Liver (tissue), 8 donors: ENCODE measurements at regions not wholly inside any gene's neighbourhood (a gene's known extent, or its start where the extent isn't known, plus 50 kb on each side); places are given as distances from the start of the nearest gene placed in this dataset.

ENCODE experiments used
- DNase-seq: peaks from one replicate; pipeline ENCODE4 v3.0.0-alpha.2; 2017; ENCODE audit warnings: low spot score
- H3K27ac ChIP-seq, 2 donors: one replicate each; pipeline ENCODE4 v1.7.0; 2013; ENCODE audit warnings: inconsistent platforms in 2 of 2, low read length in 2 of 2, control low read depth in 1 of 2, low read depth in 1 of 2, mild to moderate bottlenecking in 1 of 2
- H3K27me3 ChIP-seq, 4 donors: one replicate each; pipeline versions ENCODE4 v1.6.1 to v1.7.0; 2013; ENCODE audit warnings: low read length in 3 of 4, inconsistent platforms in 1 of 4, mild to moderate bottlenecking in 1 of 4, moderate library complexity in 1 of 4; ENCODE audit not compliant: control insufficient read depth in 4 of 4, insufficient read depth in 4 of 4
- H3K36me3 ChIP-seq, 4 donors: one replicate each; pipeline versions ENCODE4 v1.6.1 to v1.7.0; 2013; ENCODE audit warnings: low read length in 3 of 4, mild to moderate bottlenecking in 3 of 4, low read depth in 1 of 4, moderate library complexity in 1 of 4; ENCODE audit not compliant: control insufficient read depth in 4 of 4, insufficient read depth in 3 of 4
- H3K4me1 ChIP-seq, 4 donors: one replicate each; pipeline versions ENCODE4 v1.6.1 to v1.7.0; 2013; ENCODE audit warnings: low read length in 3 of 4, mild to moderate bottlenecking in 3 of 4, moderate library complexity in 1 of 4; ENCODE audit not compliant: control insufficient read depth in 4 of 4, insufficient read depth in 4 of 4
- H3K4me3 ChIP-seq, 3 donors: one replicate each; pipeline versions ENCODE4 v1.6.1 to v1.7.0; 2013; ENCODE audit warnings: low read length in 3 of 3, control low read depth in 1 of 3, low read depth in 1 of 3, mild to moderate bottlenecking in 1 of 3
- H3K9ac ChIP-seq, 2 donors: one replicate each; pipeline ENCODE4 v1.7.0; 2013; ENCODE audit warnings: low read length in 2 of 2, mild to moderate bottlenecking in 2 of 2, moderate library complexity in 2 of 2, control low read depth in 1 of 2, low read depth in 1 of 2
- H3K9me3 ChIP-seq, 4 donors: one replicate each; pipeline versions ENCODE4 v1.6.1 to v1.7.0; 2013; ENCODE audit warnings: low read length in 3 of 4; ENCODE audit not compliant: control insufficient read depth in 4 of 4
- EGR1 ChIP-seq, 2 donors: IDR thresholded peaks; 2 replicates each; pipeline ENCODE4 v1.6.1; 2016 to 2018; ENCODE audit warnings: antibody characterized with exemption in 2 of 2, low read depth in 2 of 2
- FOXA1 ChIP-seq: IDR thresholded peaks from 2 replicates; pipeline ENCODE4 v1.6.1; 2016; ENCODE audit warnings: antibody characterized with exemption
- FOXA2 ChIP-seq: IDR thresholded peaks from 2 replicates; pipeline ENCODE4 v1.6.1; 2016; ENCODE audit warnings: antibody characterized with exemption
- GABPA ChIP-seq, 2 donors: IDR thresholded peaks in 1 of 2; conservative IDR thresholded peaks in 1 of 2; 2 replicates each; pipeline ENCODE4 v1.6.1; 2016; ENCODE audit warnings: antibody characterized with exemption in 2 of 2, mild to moderate bottlenecking in 1 of 2, moderate library complexity in 1 of 2
- HNF4A ChIP-seq, 2 donors: conservative IDR thresholded peaks; 2 replicates each; pipeline ENCODE4 v1.6.1; 2016; ENCODE audit warnings: antibody characterized with exemption in 2 of 2, mild to moderate bottlenecking in 2 of 2
- HNF4G ChIP-seq: IDR thresholded peaks from 2 replicates; pipeline ENCODE4 v1.6.1; 2016; ENCODE audit warnings: antibody characterized with exemption
- JUND ChIP-seq, 2 donors: IDR thresholded peaks; 2 replicates each; pipeline ENCODE4 v1.6.1; 2016; ENCODE audit warnings: antibody characterized with exemption in 2 of 2
- NR2F2 ChIP-seq: IDR thresholded peaks from 2 replicates; pipeline ENCODE4 v1.6.1; 2016; ENCODE audit warnings: antibody characterized with exemption
- RAD21 ChIP-seq, 2 donors: IDR thresholded peaks; 2 replicates each; pipeline ENCODE4 v1.6.1; 2016; ENCODE audit warnings: antibody characterized with exemption in 2 of 2, mild to moderate bottlenecking in 2 of 2
- RXRA ChIP-seq, 2 donors: IDR thresholded peaks; 2 replicates each; pipeline ENCODE4 v1.6.1; 2017 to 2018; ENCODE audit warnings: antibody characterized with exemption in 2 of 2, mild to moderate bottlenecking in 1 of 2
- SP1 ChIP-seq: IDR thresholded peaks from 2 replicates; pipeline ENCODE4 v1.6.1; 2018; ENCODE audit warnings: antibody characterized with exemption, mild to moderate bottlenecking
- TAF1 ChIP-seq: conservative IDR thresholded peaks from 2 replicates; pipeline ENCODE4 v1.6.1; 2016; ENCODE audit warnings: antibody characterized with exemption, mild to moderate bottlenecking
- YY1 ChIP-seq: IDR thresholded peaks from 2 replicates; pipeline ENCODE4 v1.6.1; 2016; ENCODE audit warnings: antibody characterized with exemption, mild to moderate bottlenecking
- WGBS: extraction: QIAGEN DNeasy Blood & Tissue Kit; methylation state at CpG from one replicate; pipeline ENCODE4 v1.1.7; 2013; 5-methylcytosine and 5-hydroxymethylcytosine counted together
- TF ChIP-seq, protein P1 (sequence below): IDR thresholded peaks from 2 replicates; pipeline ENCODE4 v1.6.1; 2016; ENCODE audit warnings: antibody characterized with exemption, mild to moderate bottlenecking
- TF ChIP-seq, protein P2 (sequence below): IDR thresholded peaks from 2 replicates; pipeline ENCODE4 v1.6.1; 2016; ENCODE audit warnings: antibody characterized with exemption
- TF ChIP-seq, protein P3 (sequence below): IDR thresholded peaks from 2 replicates; pipeline ENCODE4 v1.6.1; 2016; ENCODE audit warnings: antibody characterized with exemption
- TF ChIP-seq, protein P4 (sequence below): fragments of 150-350 bp; IDR thresholded peaks from 2 replicates; pipeline ENCODE4 v1.5.1; 2017; ENCODE audit warnings: improper control_type of control experiment, low read depth, low read length; ENCODE audit not compliant: missing input control
- TF ChIP-seq, protein P5 (sequence below): IDR thresholded peaks from 2 replicates; pipeline ENCODE4 v1.6.1; 2016; ENCODE audit warnings: antibody characterized with exemption
- donor health status: healthy.
- donor health status: healthy.
- donor health status: healthy.
- donor health status: healthy.
- donor health status: healthy.

DNA sequence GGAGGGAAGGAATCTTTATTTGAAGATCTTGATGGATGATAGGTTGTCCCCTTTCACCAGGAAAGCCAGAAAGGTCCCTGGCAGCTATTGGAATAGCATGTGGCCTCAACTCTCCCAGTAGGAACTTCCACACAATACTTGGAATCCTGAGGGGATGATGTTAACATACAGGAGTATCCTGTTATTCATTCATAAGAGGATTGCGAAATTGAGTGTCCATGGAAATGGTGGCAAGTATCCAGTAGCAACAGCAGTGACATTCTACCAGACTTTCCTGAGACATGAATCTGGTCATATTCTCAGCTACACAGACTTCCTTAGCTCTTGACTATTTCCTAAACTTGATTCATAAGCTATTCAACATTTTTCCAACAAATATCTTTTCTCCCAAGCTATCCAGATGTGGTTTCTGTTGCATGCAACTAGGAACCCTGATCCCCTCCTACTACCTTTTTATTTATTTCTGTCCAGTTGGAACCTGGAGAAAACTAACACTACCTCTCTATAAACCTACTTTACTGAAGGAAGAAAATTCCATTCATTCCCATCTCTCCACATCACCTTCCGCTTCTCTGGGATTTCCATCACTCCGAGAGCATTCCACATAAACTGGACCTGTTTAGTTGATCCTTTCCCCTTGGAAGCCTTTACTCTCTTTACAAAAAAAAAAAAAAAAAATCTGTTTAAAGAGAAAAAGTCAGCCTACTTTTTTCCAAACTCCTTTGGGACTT lies 101.8 kb downstream of the ANXA5 start:
- TF ChIP-seq RXRA (IDR thresholded peaks at IDR 0.05), result no peak
- TF ChIP-seq, protein P1, sequence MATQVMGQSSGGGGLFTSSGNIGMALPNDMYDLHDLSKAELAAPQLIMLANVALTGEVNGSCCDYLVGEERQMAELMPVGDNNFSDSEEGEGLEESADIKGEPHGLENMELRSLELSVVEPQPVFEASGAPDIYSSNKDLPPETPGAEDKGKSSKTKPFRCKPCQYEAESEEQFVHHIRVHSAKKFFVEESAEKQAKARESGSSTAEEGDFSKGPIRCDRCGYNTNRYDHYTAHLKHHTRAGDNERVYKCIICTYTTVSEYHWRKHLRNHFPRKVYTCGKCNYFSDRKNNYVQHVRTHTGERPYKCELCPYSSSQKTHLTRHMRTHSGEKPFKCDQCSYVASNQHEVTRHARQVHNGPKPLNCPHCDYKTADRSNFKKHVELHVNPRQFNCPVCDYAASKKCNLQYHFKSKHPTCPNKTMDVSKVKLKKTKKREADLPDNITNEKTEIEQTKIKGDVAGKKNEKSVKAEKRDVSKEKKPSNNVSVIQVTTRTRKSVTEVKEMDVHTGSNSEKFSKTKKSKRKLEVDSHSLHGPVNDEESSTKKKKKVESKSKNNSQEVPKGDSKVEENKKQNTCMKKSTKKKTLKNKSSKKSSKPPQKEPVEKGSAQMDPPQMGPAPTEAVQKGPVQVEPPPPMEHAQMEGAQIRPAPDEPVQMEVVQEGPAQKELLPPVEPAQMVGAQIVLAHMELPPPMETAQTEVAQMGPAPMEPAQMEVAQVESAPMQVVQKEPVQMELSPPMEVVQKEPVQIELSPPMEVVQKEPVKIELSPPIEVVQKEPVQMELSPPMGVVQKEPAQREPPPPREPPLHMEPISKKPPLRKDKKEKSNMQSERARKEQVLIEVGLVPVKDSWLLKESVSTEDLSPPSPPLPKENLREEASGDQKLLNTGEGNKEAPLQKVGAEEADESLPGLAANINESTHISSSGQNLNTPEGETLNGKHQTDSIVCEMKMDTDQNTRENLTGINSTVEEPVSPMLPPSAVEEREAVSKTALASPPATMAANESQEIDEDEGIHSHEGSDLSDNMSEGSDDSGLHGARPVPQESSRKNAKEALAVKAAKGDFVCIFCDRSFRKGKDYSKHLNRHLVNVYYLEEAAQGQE, result no peak
- TF ChIP-seq HNF4G, result no peak
- TF ChIP-seq, protein P2, sequence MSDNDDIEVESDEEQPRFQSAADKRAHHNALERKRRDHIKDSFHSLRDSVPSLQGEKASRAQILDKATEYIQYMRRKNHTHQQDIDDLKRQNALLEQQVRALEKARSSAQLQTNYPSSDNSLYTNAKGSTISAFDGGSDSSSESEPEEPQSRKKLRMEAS, result no peak
- TF ChIP-seq, protein P3, sequence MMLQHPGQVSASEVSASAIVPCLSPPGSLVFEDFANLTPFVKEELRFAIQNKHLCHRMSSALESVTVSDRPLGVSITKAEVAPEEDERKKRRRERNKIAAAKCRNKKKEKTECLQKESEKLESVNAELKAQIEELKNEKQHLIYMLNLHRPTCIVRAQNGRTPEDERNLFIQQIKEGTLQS, result no peak
- TF ChIP-seq YY1, result no peak
- no peak for TF ChIP-seq TAF1
- TF ChIP-seq FOXA2, result no peak
- TF ChIP-seq NR2F2, result no peak
- no peak for TF ChIP-seq JUND (IDR thresholded peaks at IDR 0.05)
- TF ChIP-seq, protein P4, sequence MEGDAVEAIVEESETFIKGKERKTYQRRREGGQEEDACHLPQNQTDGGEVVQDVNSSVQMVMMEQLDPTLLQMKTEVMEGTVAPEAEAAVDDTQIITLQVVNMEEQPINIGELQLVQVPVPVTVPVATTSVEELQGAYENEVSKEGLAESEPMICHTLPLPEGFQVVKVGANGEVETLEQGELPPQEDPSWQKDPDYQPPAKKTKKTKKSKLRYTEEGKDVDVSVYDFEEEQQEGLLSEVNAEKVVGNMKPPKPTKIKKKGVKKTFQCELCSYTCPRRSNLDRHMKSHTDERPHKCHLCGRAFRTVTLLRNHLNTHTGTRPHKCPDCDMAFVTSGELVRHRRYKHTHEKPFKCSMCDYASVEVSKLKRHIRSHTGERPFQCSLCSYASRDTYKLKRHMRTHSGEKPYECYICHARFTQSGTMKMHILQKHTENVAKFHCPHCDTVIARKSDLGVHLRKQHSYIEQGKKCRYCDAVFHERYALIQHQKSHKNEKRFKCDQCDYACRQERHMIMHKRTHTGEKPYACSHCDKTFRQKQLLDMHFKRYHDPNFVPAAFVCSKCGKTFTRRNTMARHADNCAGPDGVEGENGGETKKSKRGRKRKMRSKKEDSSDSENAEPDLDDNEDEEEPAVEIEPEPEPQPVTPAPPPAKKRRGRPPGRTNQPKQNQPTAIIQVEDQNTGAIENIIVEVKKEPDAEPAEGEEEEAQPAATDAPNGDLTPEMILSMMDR, result no peak
- no peak for TF ChIP-seq HNF4A (conservative IDR thresholded peaks at IDR 0.05)
- TF ChIP-seq FOXA1, result no peak
- TF ChIP-seq EGR1 (IDR thresholded peaks at IDR 0.05; ENCODE audit: low read depth in 2 of 2), result no peak
- TF ChIP-seq, protein P5, sequence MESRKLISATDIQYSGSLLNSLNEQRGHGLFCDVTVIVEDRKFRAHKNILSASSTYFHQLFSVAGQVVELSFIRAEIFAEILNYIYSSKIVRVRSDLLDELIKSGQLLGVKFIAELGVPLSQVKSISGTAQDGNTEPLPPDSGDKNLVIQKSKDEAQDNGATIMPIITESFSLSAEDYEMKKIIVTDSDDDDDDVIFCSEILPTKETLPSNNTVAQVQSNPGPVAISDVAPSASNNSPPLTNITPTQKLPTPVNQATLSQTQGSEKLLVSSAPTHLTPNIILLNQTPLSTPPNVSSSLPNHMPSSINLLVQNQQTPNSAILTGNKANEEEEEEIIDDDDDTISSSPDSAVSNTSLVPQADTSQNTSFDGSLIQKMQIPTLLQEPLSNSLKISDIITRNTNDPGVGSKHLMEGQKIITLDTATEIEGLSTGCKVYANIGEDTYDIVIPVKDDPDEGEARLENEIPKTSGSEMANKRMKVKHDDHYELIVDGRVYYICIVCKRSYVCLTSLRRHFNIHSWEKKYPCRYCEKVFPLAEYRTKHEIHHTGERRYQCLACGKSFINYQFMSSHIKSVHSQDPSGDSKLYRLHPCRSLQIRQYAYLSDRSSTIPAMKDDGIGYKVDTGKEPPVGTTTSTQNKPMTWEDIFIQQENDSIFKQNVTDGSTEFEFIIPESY, result no peak
- TF ChIP-seq GABPA (IDR thresholded peaks at IDR 0.05 in 1 of 2, conservative IDR thresholded peaks at IDR 0.05 in 1 of 2), result no peak
- no peak for TF ChIP-seq RAD21 (IDR thresholded peaks at IDR 0.05)
- no peak for TF ChIP-seq SP1
- no peak for DNase-seq
- no peaks in the 10 kb centered on the region for H3K4me1 ChIP-seq
- no peaks in the 10 kb centered on the region for H3K36me3 ChIP-seq
- H3K27ac ChIP-seq, result no peak overlapping the region
- H3K9ac ChIP-seq, result no peak overlapping the region
- H3K27me3 ChIP-seq, result no peaks in the 10 kb centered on the region
- H3K9me3 ChIP-seq, result no peaks in the 10 kb centered on the region
- WGBS, result 84% methylated on average over 3 of the region's 3 CpGs
- no peak overlapping the region for H3K4me3 ChIP-seq
